ENCODE measurements at regions not wholly inside any gene's neighbourhood (a gene's known extent, or its start where the extent isn't known, plus 50 kb on each side); places are given as distances from the start of the nearest gene placed in this dataset.
"Not testable (repeated sequence)": the region's sequence is repeated elsewhere in the genome, so short reads cannot be mapped to it uniquely, and the experiment has no call there.

DNA sequence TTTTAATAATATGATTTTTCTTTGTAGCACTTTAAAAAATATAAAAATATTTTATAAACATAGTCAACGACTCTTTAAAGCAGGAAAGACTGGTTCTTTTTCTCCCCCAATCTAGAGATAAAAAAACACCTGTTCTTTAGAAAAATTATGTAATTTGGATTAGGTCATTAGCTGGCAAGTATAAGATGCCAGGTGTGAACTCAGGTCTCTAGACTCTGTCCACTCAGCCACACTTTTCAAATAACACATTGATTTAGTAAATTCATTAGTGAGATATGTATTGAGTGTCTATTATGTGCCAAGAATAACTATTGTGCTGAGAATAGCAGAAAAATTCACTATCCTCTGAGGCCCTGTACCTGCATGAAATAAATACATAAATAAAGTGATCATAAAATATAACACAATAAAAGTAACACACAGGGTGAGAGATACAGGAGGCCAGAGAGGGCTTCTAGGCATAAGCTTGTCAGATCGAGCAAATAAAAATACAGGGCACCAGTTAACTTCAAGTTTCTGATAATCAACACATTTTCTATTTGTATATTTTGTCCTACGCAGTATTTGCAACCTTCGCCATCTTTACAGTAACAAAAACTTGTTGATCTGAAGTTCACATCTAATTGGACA, 867.1 kb upstream of the GBE1 start:
- no peak for DNase-seq (ENCODE audit: low spot score)
- H3K36me3 Mint-ChIP-seq (ENCODE audit: low read depth, unreplicated experiment) = no peaks in the 10 kb centered on the region
- no peaks in the 10 kb centered on the region for H3K4me1 Mint-ChIP-seq (ENCODE audit: unreplicated experiment)
- no peaks in the 10 kb centered on the region for H3K9me3 Mint-ChIP-seq (ENCODE audit: unreplicated experiment)
- H3K4me3 Mint-ChIP-seq (ENCODE audit: unreplicated experiment) = no peak overlapping the region
- H3K27ac Mint-ChIP-seq (ENCODE audit: unreplicated experiment) = no peak overlapping the region
- peaks cover 2% of the 10 kb centered on the region for H3K27me3 Mint-ChIP-seq (ENCODE audit: unreplicated experiment)
- TF ChIP-seq, protein P1, sequence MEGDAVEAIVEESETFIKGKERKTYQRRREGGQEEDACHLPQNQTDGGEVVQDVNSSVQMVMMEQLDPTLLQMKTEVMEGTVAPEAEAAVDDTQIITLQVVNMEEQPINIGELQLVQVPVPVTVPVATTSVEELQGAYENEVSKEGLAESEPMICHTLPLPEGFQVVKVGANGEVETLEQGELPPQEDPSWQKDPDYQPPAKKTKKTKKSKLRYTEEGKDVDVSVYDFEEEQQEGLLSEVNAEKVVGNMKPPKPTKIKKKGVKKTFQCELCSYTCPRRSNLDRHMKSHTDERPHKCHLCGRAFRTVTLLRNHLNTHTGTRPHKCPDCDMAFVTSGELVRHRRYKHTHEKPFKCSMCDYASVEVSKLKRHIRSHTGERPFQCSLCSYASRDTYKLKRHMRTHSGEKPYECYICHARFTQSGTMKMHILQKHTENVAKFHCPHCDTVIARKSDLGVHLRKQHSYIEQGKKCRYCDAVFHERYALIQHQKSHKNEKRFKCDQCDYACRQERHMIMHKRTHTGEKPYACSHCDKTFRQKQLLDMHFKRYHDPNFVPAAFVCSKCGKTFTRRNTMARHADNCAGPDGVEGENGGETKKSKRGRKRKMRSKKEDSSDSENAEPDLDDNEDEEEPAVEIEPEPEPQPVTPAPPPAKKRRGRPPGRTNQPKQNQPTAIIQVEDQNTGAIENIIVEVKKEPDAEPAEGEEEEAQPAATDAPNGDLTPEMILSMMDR (IDR thresholded peaks at IDR 0.05; ENCODE audit: unreplicated experiment) = no peak

DNA sequence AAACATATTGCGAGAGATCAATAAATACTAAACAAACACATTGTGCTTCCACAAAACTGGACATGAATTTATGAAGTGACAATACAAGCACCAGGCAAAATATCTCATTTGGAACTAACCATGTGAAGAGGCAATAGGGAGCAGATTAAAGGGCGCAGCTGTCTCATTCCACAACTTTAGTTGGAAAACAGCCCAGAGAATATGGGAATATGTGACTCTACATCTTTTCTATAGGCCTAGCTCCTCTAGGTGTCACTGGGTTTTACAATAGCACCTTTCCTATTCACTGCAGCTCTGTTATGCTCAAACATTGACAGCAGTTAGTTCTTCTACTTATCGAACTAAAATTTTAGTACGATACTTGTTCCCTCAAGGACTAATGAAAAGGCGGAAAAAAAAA, 866.3 kb upstream of the GBE1 start:
- H3K27me3 Mint-ChIP-seq (ENCODE audit: unreplicated experiment) = peaks cover 2% of the 10 kb centered on the region
- TF ChIP-seq, protein P1 (IDR thresholded peaks at IDR 0.05; ENCODE audit: unreplicated experiment) = no peak
- H3K9me3 Mint-ChIP-seq (ENCODE audit: unreplicated experiment) = no peaks in the 10 kb centered on the region
- no peaks in the 10 kb centered on the region for H3K36me3 Mint-ChIP-seq (ENCODE audit: low read depth, unreplicated experiment)
- no peak for DNase-seq (ENCODE audit: low spot score)
- no peak overlapping the region for H3K27ac Mint-ChIP-seq (ENCODE audit: unreplicated experiment)
- no peak overlapping the region for H3K4me3 Mint-ChIP-seq (ENCODE audit: unreplicated experiment)
- H3K4me1 Mint-ChIP-seq (ENCODE audit: unreplicated experiment) = no peaks in the 10 kb centered on the region

- DNase-seq (ENCODE audit: low spot score) = not testable (repeated sequence)
Observed at GRCh38 chr3:82620744-82621143, 859.3 kb upstream of the GBE1 start.

DNA sequence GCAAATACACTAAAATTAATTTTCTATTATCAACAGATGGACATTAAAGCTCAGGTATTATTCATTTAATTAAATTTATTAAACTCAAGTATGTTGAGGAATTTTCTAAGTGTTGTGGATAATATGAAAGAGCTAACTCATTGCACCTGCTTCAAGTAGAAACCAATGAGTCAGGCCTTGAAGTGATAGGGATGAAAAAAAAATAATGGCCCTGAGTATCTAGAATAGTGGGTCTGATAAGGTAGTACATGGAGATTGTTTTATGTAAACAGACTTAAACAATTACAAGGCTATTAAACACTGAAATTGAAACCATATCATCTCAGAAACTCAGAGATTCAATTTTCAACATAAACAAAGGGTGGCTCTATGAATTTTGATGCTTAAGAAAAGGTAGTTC, 857.1 kb upstream of the GBE1 start:
- Mint-ChIP-seq H3K4me1 (ENCODE audit: unreplicated experiment) (no peaks in the 10 kb centered on the region), H3K27ac (ENCODE audit: unreplicated experiment) (no peak overlapping the region), H3K9me3 (ENCODE audit: unreplicated experiment) (peaks cover 10% of the 10 kb centered on the region), H3K36me3 (ENCODE audit: low read depth, unreplicated experiment) (no peaks in the 10 kb centered on the region), H3K27me3 (ENCODE audit: unreplicated experiment) (peaks cover 1% of the 10 kb centered on the region), H3K4me3 (ENCODE audit: unreplicated experiment) (no peak overlapping the region)
- no peak for DNase-seq (ENCODE audit: low spot score)
- TF ChIP-seq, protein P1 (IDR thresholded peaks at IDR 0.05; ENCODE audit: unreplicated experiment) = no peak

More at GRCh38 chr3:82620744-82621143, 859.3 kb upstream of the GBE1 start:
- not testable (repeated sequence) for H3K4me3 Mint-ChIP-seq (ENCODE audit: unreplicated experiment); H3K27ac Mint-ChIP-seq (ENCODE audit: unreplicated experiment); H3K9me3 Mint-ChIP-seq (ENCODE audit: unreplicated experiment); H3K27me3 Mint-ChIP-seq (ENCODE audit: unreplicated experiment); H3K36me3 Mint-ChIP-seq (ENCODE audit: low read depth, unreplicated experiment); H3K4me1 Mint-ChIP-seq (ENCODE audit: unreplicated experiment)

DNA sequence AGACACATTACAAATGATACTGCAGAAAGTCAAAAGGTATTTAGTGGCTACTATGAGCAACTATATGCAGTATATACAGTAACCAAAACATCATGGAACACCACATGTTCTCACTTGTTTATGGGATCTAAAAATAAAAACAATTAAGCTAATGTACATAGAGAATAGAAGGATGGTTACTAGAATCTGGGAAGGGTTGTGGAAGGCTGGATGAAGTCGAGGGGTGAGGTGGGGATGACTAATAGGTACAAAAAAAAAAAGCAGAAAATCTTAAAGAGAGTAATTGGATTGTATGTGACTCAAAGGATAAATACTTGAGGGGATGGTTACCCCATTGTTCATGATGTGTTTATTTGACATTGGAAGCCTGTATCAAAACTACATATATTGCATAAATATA, 848.8 kb upstream of the GBE1 start:
- no peaks in the 10 kb centered on the region for H3K4me1 Mint-ChIP-seq (ENCODE audit: unreplicated experiment)
- DNase-seq (ENCODE audit: low spot score) = no peak
- no peak overlapping the region for H3K4me3 Mint-ChIP-seq (ENCODE audit: unreplicated experiment)

More for the DNA sequence above, 848.8 kb upstream of the GBE1 start:
- Mint-ChIP-seq H3K27ac (ENCODE audit: unreplicated experiment) (no peak overlapping the region), H3K36me3 (ENCODE audit: low read depth, unreplicated experiment) (no peaks in the 10 kb centered on the region), H3K9me3 (ENCODE audit: unreplicated experiment) (no peaks in the 10 kb centered on the region), H3K27me3 (ENCODE audit: unreplicated experiment) (no peaks in the 10 kb centered on the region)
- TF ChIP-seq, protein P1 (IDR thresholded peaks at IDR 0.05; ENCODE audit: unreplicated experiment) = no peak
